HG02678 (cell line): ENCODE measurements at regions not wholly inside any gene's neighbourhood (a gene's known extent, or its start where the extent isn't known, plus 50 kb on each side); places are given as distances from the start of the nearest gene placed in this dataset.
"Not testable (repeated sequence)": the region's sequence is repeated elsewhere in the genome, so short reads cannot be mapped to it uniquely, and the experiment has no call there.

ENCODE experiments used
- ATAC-seq: cut with Tn5 transposase; IDR thresholded peaks from one replicate; pipeline ENCODE4 v1.9.1; 2021; ENCODE audit warnings: mild to moderate bottlenecking, moderate library complexity; ENCODE audit not compliant: unreplicated experiment

DNA sequence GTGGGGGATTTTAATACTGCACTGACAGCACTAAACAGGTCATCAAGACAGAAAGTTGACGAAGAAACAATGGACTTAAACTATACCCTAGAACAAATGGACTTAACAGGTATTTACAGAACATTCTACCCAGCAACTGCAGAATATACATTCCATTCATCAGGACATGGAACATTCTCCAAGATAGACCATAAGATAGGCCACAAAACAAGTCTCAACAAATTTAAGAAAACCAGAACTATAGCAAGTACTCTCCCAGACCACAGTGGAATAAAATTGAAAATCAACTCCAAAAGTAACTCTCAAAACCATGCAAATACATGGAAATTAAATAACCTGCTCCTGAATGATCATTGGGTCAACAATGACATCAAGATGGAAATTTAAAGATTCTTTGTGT, 218.3 kb downstream of the SYK start:
- ATAC-seq: not testable (repeated sequence)

DNA sequence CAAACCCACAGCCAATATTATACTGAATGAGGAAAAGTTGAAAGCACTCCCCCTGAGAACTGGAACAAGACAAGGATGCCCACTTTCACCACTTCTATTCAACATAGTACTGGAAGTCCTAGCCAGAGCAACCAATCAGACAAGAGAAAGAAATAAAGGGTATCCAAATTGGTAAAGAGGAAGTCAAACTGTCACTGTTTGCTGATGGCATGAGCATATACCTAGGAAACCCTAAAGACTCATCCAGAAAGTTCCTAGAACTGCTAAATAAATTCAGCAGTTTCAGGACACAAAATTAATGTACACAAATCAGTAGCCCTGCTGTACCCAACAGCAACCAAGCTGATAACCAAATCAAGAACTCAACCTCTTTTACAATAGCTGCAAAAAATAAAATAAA, 220.0 kb downstream of the SYK start:
- ATAC-seq: not testable (repeated sequence)

DNA sequence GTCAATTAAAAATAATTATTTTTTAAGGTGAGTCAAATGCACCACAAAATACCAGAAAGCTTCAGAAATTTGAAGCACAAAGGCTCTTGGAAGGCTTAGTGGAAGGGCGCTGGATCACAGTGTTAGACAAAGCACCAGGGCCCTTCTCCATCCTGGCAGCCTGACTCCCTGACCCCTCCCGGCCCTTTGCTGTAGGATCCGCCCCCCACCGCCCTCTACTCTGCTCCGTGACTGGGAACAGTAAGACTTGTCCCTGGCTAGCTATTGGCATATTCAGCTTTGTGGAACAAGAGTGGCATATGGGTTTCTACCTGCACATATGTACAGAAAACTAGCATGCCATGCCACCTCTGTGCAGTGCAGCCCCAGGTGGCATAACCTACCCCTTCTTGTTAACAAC, 222.1 kb downstream of the SYK start:
- no peak for ATAC-seq

DNA sequence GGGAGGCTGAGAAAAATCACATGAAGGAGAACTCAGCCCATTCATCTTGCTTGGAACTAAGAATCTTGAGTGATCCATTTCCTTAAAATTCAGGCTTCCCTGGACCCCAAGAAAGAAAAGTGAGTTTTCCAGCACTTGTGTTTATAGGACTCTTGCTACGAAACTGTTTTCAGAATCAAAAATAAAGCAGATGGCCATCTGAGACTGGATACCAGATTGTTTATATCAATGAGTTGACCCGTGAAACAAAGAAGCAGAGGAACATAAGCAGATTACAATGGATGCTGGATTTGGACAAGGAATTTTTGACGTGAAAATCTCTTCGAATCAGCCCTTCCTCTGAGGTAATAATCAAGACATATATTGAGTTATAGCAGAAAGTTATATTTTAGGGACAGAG, 223.2 kb downstream of the SYK start:
- no peak for ATAC-seq

DNA sequence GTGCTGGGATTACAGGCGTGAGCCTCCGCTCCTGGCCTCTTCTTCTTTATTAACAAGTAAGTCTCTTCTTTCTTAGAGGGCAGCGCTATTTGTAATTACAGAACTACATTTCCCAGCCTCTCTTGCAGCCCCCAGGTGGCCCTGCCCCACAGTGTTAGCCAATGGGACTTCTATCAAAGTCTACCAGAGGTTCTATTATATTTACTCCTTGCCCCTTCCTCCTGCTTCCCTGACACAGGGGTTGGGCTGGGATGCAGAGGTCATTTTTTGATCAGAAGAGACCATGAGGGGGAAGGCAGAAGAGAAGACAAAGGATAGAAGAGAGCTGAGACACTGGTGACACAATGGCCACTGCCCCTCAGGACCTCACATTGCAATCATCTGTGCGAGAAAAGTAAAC, 224.2 kb downstream of the SYK start:
- no peak for ATAC-seq

DNA sequence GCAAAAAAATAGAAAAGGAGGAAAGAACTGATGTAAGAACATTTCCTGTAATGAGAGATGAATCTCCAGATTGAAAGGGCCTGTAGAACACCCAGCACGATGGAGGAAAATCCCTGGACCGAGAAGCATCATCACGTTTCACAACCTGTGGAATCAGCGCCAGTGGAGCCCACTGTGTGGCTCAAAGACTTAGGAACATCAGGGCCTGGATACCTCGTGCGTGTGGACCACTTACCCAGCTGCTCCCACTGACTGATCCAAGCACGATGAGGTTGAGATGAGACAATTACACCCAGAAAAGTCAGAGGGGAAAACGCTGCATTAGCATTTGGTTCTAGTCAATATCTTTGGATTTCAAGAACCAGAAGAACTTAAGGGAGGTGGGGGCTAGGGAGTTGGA, 224.6 kb downstream of the SYK start:
- no peak for ATAC-seq

DNA sequence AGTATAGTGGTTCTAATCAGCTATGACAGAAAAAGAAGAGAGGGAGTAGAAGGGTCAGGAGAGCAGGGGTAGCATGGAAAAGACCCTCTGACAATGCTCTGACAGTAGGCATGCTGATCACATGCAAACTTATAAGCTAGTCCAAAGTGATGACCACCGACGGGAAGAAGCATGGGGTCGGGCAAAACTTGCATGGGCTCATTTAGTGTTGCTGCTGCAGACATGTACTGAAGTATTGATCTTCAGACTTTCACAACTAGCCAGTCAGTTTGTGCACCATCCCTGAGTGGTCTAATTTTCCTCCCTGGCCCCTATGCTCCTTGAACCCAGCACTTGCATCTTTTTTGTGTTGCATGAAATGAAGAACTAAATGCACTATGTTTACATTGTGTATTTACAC, 225.4 kb downstream of the SYK start:
- no peak for ATAC-seq

DNA sequence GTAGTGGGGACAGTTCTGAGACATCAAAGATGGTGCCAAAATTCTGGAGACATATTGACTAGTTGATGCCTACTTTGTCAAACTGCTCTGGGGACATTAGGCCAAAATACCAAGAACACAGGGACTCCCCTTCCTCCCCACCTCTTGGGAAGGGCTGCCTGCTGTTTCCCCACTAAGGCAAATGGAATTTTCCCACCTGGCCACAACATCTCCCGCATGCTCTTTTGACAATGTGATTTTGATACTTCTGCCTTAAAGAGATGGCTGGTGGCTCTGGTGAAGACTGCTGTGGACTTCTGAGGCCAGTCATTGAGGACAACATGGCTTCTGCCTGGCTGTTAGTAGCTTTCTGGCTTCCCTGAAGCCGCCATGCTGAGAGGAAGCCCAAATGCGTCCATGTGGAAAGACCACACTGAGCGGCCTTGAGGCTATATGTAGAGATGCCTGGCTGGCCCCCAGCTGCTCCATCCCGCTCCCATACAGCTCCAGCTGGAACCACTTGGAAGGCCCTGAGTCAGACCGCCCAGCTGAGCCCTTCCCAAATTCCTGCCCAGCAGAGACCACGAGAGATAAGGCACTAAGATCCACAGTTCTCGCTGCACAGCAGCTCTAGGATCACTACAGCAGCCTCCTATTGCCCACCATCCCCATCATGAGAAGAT, 226.7 kb downstream of the SYK start:
- no peak for ATAC-seq

DNA sequence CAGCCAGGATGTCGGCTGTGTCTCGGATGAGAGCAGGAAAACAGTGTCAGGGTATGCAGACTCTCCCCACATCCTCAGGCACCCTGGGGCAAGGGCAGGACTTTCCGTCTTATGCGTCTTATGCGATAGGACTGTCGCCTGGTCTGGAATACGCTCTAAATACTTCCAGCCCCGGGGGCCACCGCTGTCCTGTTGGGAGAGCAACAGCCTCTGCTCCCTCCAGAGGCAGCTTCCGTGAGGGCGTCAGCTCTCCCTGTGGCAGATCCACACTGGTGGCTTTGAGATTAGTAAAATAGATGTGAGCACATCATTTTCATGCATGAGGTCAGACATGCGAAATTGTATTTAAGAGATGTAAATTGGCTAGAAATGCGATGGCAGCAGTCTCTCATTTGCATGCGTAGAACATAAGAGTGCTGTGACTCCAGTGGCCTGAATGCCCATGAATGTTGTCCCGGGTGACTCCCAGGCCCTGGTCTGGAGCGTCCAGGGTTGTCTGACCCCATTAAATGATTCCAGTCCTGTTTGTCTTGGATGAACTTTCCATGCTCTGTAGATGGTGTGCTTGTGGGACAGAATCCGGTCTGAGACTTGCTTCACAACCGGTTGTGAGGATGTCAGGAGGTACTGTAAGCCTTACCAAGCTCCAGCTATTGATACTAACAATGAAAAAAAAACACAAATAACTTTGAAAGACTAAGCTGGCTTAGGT, 228.2 kb downstream of the SYK start:
- no peak for ATAC-seq

DNA sequence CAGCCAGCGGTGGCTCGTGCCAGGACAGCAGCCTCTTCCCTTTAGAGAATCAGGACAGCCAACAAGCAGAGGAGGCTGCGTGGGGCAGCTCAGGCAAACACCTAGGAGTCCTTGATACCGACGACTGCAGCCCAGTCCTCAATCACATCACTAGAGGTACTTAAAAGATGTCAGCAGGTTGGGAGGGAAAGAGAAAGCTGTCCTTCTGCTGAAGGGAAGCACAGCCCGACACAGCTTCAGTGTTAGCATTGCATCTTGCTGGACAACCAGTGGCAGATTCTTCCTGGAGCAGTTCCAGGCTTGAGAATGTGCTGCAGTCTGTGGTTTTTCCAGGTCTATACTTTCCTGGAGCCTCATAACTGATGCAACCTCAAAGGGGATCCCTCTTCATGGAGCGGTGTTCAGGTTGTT, 230.5 kb downstream of the SYK start:
- ATAC-seq: no peak

DNA sequence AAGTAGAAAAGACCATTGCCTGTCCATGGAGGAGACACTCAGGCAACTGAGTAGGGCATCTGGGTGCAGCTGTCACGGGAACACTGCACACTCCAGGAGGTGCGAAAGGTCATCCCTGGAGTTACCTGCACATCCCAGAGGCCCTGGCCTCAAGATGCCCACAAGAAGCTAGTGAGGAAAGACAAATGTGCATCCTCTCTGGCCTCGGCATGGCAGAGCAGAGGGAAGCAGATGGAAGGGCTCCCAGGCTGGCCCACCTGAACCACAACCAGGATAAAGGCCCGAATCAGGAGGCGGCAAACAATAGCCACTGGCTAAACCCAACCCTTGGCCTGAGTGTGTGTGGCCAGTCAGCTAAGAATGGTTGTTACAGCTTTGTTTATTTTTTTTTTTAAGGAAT, 231.7 kb downstream of the SYK start:
- ATAC-seq: no peak

DNA sequence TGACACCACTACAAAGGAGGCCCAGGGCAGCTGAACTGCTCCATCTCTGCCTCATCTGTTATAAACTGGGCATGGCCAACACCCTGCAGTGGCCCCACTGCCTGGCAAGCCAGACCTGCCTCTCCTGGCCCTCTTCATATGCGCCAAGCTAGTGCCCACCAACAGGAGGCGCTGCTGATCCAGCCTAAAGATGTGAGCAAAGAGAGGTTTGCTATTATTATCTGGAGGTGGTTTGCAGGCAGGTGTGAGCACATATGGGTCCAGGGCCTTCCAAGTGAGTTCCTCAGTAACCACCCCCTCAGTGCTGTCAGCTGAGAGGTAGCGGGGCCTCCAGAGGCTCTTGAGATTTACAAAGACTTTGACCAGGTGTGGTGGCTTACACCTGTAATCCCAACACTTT, 232.2 kb downstream of the SYK start:
- no peak for ATAC-seq

DNA sequence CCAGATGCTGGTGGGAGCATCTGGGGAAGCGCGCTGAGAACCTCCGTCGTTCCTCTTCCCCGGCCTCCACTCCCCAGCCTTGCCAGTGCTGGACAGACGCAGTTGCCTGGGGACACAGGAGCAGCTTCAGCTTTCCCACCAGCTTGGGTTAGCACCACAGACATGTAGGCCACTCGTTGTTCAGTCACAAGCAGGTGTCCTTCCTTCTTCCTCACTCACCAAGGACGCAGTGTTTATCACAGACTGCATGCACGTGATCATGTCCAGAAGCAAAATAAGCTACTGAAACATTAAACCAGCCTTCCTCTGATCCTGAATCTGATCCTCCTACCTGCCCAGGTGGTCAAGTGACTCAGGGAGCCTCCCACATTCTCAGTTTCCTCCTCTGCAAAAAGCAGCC, 232.9 kb downstream of the SYK start:
- ATAC-seq: no peak

DNA sequence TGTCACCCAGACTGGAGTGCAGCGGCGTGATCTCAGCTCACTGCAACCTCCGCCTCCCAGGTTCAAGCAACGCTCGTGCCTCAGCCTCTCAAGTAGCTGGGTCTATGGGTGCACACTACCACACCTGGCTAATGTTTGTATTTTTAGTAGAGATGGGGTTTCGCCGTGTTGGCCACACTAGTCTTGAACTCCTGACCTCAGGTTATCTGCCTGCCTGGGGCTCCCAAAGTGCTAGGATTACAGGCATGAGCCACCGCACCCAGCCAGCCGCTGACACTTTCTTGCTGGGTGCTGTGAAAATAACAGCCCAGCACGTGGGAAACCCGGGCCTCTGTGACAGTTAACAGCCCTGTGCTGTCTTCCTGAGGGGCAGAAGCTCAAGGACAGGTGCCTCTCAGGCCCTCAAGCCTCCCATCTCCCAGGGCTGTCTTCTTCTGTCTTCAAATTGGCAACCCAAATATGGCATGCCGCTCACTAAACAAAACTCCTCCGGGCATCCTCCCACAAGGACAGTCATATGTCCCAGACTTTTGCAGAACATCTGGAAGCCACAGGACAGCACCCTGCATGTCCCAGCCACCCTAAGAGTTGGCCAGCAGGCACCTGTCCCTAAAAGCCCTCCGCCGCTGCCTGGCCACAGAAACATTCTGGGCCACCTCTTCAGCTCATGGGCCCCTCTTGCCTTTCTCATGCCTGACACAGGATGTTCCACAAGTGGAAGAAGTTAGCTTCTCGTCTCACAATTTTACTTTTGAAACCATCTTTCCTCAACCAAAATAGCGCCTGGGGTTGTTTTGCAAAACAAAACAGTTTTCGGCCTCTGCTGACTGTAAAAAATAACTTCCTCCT, 233.6 kb downstream of the SYK start:
- peak; percentile 42 for ATAC-seq

DNA sequence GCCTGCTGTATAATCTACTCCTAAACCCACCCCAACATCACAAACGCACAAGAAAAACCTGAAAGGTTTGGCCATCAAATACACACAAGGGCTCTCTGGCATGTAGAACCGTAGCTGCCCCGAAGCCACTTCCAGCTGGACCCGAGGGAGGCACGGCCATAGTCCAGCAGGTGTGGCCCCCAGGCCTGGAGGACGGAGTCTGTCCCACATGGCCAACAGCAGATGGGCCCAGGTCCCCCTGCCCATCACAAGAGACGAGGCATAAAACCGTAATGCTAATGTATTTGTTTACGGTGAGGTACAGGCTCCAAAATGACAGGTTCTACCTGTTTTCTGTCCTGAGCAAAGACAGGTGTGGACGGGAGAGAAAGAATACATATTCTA, 234.2 kb downstream of the SYK start:
- ATAC-seq: no peak

DNA sequence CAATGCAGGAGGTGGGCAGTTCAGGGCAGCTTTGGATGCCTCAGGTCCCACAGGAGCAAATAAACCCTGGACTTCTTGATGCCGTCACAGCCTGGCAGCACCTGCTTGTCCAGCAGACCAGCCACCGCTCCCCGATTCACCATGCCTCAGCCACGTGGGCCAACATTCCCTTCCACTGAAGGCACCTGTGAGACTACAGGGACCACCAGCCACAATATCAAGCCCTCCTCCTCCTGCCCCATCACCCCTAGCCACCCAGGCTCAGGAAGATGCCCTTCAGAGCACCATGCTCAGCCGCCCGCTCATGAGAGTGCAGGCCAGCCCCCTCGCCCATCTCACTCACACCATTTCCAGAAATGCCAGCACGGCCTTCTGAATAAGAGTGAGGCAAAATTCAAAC, 234.7 kb downstream of the SYK start:
- ATAC-seq: no peak

DNA sequence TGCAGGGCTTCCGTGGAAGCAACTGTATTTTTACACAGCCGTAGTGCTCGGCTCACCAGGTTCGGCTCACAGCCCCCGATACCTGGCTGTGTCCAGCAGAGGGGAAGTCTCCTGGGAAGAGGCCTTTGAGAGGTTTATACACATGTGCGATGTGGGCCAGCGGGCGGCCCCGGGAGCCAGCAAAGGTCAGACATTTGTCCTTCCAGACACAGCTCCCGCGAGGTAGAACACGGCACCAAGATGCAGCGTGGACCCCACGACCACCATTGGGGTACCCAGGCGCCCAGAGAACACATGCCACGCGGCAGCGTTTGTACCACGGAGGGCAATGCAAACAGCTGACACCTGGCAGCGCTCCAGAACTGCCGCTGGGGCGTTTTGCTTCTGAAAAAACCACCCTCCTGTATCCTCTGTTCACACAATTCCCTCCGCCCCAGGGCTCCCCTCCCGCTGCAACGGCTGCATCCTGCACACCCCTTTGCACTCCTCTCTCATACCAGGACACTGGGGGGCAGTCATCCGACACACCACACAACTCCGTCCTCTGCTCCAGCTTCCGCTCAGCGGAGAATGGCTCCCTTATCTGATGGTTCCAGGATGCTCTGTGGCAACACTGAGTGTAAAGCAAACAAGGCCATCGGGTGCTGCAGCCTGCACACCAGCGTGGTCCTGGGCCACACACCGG, 235.3 kb downstream of the SYK start:
- ATAC-seq: peak; percentile 45

DNA sequence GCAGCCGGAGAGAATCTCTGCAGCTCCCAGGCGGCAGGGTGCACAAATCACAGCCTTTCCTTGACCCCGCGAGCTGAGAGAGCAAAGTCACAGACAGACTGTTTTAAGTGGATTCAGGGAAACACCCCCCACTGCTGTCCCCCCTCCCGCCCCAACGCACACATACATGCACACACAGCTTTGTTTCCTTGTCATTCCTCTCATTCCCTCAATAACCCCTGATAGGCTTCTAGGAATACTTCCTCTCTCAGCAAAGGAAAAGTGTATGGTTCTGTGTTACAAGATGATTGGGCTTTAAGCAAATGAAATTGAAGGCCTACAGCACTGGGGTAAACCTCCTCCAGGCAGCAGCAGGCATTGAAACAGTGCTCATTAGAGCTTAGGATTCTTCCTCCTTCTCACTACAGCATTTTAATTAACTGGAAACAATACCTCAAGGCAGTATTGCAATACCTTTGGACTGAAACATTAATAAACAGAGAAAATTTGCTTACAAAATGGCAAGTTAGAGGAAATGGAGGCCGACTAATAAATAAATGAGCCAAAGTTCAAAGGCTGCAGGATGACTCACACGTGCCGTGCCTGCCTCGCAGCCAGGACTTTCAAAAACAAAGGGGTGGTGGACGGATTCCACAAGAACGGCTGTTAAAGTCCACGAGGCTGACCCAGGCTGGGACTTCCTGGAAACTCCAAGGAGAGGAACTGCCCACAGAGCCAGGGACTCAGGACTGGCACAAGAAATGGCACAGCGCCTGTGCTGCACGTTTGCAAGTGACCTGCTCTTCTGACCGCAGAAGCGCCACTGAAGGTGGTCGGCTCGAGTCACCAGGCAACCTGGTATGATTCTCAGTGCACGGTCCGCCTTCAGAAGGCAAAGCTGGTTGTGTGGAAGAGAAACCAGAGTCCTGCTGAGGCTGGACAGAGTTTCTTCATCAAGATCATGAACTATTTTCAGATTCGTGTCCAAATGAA, 236.2 kb downstream of the SYK start:
- no peak for ATAC-seq

DNA sequence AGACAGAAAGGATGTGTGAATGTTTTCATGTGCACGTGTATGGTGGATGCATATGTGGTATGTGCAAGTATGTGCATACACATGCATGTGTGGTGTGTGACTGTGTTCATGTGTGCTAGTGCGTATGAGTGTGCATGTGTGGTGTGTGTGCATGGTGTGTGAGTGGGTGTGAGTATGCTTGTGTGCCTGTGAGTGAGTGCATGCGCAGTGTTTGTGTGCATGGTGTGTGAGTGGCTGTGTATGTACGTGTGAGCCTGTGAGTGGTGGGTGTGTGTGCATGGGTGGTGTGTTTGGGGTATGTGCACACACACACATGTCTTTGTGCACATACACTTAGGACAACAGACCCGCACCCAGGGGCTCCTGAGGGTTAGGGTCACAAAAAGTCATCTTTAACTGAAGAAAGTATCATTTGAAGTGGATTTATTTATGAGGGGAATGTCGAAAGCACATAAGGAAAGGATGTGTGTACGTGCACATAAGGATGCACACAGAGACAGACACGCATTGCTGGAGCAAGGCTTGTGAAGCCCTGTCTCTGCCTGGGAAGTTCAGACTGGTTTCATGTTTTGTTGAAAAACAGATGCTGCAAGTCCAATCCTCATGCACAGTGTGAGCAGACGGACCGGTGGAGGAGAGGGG, 237.0 kb downstream of the SYK start:
- no peak for ATAC-seq
